ENCODE measurements at regions not wholly inside any gene's neighbourhood (a gene's known extent, or its start where the extent isn't known, plus 50 kb on each side); places are given as distances from the start of the nearest gene placed in this dataset.

DNA sequence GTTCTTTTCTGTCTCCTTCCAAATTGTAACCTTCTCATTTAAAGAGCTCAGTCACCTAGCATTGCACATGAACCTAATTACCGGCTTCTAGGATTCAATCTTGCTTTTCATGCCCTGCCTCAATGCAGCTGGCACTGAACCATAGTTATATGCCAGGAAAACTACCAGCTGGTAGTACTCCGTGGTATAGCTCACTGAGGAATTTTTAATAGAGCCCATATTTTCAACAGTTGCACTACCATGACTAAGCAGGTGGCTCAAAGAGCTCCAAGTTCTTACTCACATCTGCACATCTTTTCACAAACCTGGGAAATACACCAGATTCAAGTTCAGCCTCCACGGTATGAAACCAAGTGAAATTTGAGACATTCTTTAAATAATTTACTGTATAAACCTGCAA is 363.5 kb downstream of the GRB14 start (continued):
- TF ChIP-seq MAX (IDR thresholded peaks at IDR 0.05) = no peak

Measured in H1 (cell line).